Astrocyte of the hippocampus (primary cell): ENCODE measurements at regions not wholly inside any gene's neighbourhood (a gene's known extent, or its start where the extent isn't known, plus 50 kb on each side); places are given as distances from the start of the nearest gene placed in this dataset.

ENCODE experiments used
- DNase-seq: peaks from one replicate; pipeline ENCODE4 v3.0.0; 2011; ENCODE audit warnings: low read depth, low spot score

DNA sequence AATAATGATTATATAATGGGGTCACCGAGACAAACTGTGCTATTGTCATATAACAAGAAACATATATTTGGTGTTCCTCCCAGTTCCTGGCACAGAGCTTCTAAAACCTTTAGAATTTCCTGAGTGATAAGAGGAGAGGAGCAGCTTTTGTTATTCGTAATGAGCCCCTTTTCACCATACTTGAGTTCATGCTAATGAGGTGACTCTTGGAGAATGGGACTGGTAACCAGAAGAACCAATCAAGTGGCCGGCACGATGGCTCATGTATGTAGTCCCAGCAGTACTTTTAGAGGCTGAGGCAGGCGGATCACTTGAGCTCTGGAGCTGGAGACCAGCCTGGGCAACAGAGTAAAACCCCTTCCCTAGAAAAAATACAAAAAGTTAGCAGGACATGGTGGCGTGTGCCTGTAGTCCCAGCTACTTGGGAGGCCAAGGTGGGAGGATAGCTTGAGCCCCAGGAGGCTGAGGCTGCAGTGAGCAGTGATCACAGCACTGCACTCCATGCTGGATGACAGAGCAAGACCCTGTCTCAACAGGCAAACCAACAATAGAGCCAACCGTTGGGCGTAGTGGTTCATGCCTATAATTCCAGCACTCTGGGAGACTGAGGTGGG, 62.7 kb upstream of the FTH1 start:
- DNase-seq: no peak

DNA sequence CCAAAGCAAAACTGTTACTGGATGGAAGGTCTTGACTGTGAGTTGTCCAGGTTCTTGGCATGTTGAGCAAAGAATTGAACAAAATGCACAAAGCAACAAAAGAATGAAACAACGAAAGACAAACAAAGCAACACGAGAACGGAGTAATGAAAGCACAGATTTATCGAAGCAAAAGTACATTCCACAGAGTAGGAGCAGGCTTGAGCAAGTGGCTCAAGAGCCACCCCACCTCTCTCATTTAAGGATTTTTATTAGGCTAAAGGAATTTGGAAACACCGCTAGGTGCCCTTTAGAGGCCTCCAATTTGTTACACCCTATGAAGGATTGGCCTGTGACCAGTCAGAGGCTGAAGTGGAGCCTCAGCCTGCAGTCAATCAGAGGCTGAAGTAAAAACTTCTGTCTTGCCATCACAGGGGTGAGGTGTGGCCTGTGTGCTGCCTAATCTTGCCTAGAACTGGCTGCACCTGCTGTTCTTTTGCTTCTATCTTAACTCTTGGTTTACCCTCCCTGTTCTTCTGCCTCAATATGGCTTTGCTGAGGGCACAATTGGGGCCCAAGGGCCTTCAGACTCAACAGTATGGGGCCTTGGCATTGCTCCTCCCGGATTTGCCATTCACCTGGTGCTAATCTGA, 59.4 kb upstream of the FTH1 start:
- no peak for DNase-seq

DNA sequence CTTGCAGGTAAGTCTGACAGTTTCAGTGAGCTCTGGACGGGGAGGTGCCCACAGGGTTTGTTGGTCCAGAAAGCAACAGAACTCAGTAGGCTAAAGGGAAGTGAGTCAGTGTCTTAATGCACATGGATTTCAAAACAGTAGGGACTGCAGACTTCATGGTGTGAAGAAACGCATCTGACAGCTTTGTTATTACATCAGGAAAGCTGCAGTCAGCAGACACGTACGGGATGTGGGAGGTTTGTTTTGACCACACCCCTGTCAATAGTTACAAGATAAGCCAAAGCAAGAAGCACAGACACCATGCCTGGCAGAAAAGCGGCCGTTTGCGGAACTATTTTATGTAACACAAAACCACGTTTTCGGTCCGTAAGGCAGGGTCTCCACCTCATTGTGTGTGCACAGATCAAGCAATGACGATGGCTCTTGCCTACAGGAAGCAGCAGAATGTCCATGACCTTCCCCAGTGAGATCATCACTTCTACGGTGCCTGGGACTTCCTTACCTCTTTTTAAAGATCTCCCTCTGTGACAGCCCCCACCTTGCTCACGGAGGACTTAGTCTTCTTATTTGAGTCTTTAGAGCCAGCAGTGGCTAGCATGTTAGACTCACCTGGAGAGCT, 58.2 kb upstream of the FTH1 start:
- peak; percentile 29 for DNase-seq

DNA sequence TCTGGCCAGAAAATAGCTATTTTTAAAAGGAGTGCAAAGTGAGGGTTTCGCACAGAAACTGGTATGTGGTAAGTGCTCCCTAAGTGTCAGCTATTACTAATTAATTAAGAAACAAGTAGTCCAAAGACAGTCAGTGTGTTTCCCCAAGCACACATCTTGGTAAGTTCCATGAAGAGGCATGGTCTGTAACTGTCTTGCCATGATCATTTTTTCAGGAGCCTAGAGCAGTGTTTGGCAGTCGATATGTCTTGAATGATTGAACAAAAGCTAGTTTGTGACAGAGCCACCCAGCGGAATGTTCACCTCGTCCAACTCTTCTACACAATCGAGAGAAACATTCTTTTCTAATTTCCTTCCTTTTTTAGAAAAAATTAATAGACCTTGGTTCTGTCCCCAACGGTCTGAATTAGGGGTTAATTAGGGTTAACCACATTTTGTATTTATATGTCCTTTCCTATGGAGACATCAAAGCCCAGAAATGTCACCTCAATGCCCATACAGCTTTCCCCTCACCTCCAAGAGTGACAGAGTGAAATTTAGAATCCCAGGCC, 57.6 kb upstream of the FTH1 start:
- DNase-seq: no peak

GRCh38 chr11:62022211-62022610, 54.8 kb upstream of the FTH1 start:
- DNase-seq: no peak

GRCh38 chr11:62020661-62021060, 53.2 kb upstream of the FTH1 start:
- DNase-seq: no peak

DNA sequence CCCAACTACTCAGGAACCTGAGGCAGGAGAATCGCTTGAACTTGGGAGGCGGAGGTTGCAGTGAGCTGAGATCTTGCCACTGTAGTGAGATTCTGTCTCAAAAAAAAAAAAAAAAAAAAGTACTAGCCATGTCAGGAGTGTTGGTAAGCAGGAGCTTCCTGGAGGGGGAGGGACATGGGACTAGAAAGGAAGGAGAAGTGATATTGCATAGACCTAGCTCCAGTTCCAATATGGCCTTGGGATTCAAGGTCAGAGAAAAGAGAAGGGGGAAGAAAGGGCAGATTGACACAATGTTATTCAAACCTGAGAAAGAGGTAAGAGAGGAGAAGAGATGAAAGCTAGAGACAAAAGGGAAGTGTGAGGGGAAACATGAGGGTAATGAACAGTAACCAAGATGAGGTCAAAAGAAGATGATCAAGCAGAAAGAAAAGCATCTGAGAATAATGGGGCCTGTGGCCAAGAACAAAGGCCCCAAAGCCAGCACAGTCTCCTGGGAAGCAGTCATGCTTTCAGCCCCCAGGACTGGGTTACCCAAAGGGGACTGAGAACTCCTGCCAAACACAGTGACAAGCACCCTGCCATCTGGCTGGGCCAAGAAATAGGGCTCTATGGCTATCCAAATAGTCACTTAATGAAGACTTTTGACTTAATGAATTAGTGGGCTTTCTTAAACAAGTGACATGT, 51.7 kb upstream of the FTH1 start:
- no peak for DNase-seq

- DNase-seq: no peak
These were observed 50.6 kb upstream of the FTH1 start for GRCh38 chr11:62017878-62018655.
